DND-41 (cell line): ENCODE measurements at regions not wholly inside any gene's neighbourhood (a gene's known extent, or its start where the extent isn't known, plus 50 kb on each side); places are given as distances from the start of the nearest gene placed in this dataset.

Source experiments
- CTCF ChIP-seq: IDR thresholded peaks from 2 replicates; pipeline ENCODE4 v1.5.1; 2012; ENCODE audit warnings: borderline replicate concordance, low read length, moderate library complexity, mild to moderate bottlenecking; ENCODE audit not compliant: poor library complexity, severe bottlenecking; ENCODE audit errors: extremely low read depth
- EZH2 ChIP-seq: IDR thresholded peaks from 3 replicates; pipeline ENCODE4 v1.6.1; 2012; ENCODE audit warnings: borderline replicate concordance, low read depth, mild to moderate bottlenecking, moderate library complexity, low read length, inconsistent platforms; ENCODE audit not compliant: severe bottlenecking

- no peak for TF ChIP-seq EZH2
- TF ChIP-seq CTCF: no peak
These were observed 684.9 kb upstream of the MAP3K7 start for GRCh38 chr6:91271807-91272206.
